CD4-positive, alpha-beta T cell treated with Interleukin-4 for 4 hours (primary cell): ENCODE measurements at regions not wholly inside any gene's neighbourhood (a gene's known extent, or its start where the extent isn't known, plus 50 kb on each side); places are given as distances from the start of the nearest gene placed in this dataset.

Experiments
- DNase-seq: peaks from one replicate; pipeline ENCODE4 v3.0.0-alpha.2; 2020

GRCh38 chr20:60977901-60978300, 274.2 kb upstream of the CDH4 start:
- no peak for DNase-seq

- no peak for DNase-seq
Measured at GRCh38 chr20:60984666-60985065, 267.4 kb upstream of the CDH4 start.

- no peak for DNase-seq
Measured at GRCh38 chr20:60986506-60987156, 265.4 kb upstream of the CDH4 start.

- no peak for DNase-seq
Measured at GRCh38 chr20:60990061-60990460, 262.0 kb upstream of the CDH4 start.

- DNase-seq, result no peak
Measured at GRCh38 chr20:60990643-60991042, 261.4 kb upstream of the CDH4 start.

GRCh38 chr20:60993433-60994044, 258.5 kb upstream of the CDH4 start:
- no peak for DNase-seq

- DNase-seq, result no peak
Measured at GRCh38 chr20:60999250-60999649, 252.8 kb upstream of the CDH4 start.

GRCh38 chr20:61002090-61002489, 250.0 kb upstream of the CDH4 start:
- DNase-seq, result no peak

- DNase-seq, result no peak
Measured at GRCh38 chr20:61014491-61014890, 237.6 kb upstream of the CDH4 start.

GRCh38 chr20:61015602-61016001, 236.5 kb upstream of the CDH4 start:
- no peak for DNase-seq

- DNase-seq, result no peak
Measured at GRCh38 chr20:61019322-61019721, 232.7 kb upstream of the CDH4 start.

- DNase-seq, result no peak
Measured at GRCh38 chr20:61023612-61024011, 228.4 kb upstream of the CDH4 start.

GRCh38 chr20:61024390-61024789, 227.7 kb upstream of the CDH4 start:
- no peak for DNase-seq

GRCh38 chr20:61025536-61025935, 226.5 kb upstream of the CDH4 start:
- DNase-seq, result no peak

- no peak for DNase-seq
Measured at GRCh38 chr20:61026173-61026572, 225.9 kb upstream of the CDH4 start.

GRCh38 chr20:61026731-61027130, 225.3 kb upstream of the CDH4 start:
- no peak for DNase-seq

GRCh38 chr20:61027218-61027617, 224.8 kb upstream of the CDH4 start:
- DNase-seq, result no peak

GRCh38 chr20:61030130-61030529, 221.9 kb upstream of the CDH4 start:
- DNase-seq, result no peak

- DNase-seq, result no peak
Measured at GRCh38 chr20:61031101-61031830, 220.8 kb upstream of the CDH4 start.

GRCh38 chr20:61037498-61037897, 214.6 kb upstream of the CDH4 start:
- DNase-seq, result no peak

GRCh38 chr20:61041481-61041880, 210.6 kb upstream of the CDH4 start:
- no peak for DNase-seq

GRCh38 chr20:61042506-61043385, 209.3 kb upstream of the CDH4 start:
- no peak for DNase-seq

GRCh38 chr20:61043681-61044080, 208.4 kb upstream of the CDH4 start:
- no peak for DNase-seq
